ENCODE measurements at regions not wholly inside any gene's neighbourhood (a gene's known extent, or its start where the extent isn't known, plus 50 kb on each side); places are given as distances from the start of the nearest gene placed in this dataset.

DNA sequence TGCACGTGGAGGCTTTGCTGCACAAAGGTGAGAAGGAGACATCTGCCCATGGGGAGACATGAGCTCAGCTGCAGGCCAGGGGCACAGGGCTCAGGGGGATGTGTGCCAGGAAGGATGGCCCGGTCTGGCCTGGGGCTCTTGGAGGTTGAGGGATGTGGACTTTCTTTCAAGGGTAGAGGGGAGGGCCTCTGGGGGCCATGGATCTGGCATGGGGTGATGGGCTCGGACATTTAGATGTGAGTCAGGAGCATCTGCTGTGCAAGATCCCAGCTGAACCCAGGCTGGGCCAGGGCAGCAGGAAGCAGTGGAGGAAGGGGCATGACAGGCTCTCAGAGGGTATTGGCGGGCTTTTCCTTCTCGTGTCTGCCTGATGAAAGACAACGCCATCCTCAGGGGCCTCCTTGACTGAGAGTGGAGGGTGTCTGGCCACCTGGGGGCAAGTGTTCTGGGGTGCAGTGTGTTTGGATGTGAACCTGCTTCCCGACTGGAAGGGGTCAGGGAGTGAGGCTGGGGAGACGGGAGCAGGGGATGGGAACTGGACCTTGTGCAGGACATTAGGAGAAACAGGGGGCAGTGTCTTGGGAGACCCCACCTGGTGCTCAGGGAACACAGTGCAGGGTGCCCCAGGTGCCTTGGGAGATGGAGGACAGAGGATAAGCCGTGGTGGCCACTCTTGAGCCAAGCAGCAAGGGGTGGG is 156.1 kb downstream of the ERMARD start:
- DNase-seq (ENCODE audit: low read depth in 2 of 2), result no peak

DNA sequence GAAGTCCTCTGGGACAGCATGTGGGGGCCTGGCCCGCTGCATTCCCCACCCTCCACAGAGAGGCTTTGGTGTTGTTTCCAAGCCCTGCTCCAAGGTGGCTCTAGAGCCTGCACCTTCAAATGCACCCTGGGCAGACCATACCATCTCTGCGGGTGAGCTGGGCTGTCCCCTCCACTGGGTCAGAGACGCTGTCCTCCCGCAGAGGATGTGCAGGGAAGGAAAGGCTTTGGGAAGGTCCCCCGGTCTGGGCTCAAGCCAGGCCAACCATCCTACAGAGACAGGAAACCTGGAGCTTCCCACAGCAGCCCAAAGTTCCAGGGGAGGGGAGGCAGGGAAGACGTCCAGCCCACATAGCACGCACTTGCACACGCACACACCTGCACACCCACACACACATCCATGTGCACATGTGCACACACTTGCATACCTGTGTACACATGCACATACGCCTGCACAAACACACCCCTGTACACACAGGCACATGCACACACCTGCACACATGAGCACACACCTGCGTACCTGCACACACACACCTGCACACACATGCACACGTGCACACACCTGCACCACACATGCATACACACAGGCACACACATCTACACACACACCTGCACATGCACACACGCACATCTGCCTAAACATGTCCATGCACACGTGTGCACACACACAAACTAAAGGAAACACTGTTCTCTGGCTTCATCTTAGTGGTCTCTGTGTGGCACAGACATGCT is 155.4 kb downstream of the ERMARD start:
- no peak for DNase-seq (ENCODE audit: low read depth in 2 of 2)

DNA sequence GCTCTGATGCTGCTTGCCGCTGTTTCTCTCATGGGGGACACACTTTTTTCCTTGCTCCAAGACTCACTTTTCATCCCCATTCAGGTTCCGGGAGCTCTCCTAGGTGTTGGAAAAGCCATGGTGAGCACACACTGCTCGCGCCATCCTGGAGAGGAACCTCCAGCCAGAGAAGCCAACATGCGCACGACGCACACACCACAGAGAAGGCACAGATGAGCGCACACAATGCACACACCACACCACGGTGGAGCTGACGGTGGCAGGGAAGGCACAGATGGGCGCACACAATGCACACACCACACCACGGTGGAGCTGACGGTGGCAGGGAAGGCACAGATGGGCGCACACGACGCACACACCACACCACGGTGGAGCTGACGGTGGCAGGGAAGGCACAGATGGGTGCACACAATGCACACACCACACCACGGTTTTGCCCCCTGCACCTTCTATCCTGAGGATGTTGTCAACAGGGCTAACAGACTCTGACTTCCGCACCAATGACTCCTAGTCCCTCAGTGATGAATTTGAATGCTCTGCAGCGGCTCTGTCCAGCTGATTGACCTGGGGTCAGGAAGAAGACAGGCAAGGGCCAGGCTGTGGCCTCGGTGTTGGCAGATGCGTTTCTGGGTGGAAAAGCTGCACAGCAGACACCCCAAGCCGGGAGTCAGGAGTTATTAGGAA is 154.7 kb downstream of the ERMARD start:
- DNase-seq (ENCODE audit: low read depth in 2 of 2), result no peak

DNA sequence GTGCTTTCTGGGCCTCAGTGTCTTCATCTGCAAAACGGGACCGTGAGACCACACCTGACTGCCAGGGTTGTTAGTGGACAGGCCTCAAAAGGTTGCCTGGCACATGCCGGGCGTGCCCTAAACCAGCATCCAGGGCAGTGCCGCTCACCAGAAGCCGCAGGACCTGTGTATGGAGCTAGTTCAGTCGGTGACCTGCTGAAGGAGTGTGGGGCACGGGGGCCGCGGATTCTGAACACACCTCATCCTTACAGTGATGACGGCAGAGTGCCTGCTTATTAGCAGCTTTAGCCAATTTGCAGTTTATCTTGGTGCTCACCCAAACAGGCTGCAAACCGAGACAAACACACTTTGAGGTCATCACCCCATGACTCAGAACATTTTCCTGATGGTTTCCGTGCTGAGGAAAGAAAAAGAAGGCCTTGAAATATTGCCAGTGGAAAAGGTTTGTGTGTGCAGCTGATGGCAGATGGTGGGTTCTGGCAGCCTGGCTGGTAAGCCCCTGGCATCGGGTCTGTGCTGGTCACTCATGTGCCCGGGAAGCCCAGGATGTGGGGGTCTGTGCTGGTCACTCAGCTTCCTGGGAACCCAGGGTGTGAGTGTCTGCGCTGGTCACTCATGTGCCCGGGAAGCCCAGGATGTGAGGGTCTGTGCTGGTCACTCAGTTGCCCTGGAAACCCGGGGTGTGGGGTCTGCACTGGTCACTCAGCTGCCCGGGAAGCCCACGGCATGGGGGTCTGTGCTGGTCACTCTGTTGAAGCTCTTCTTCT is 153.8 kb downstream of the ERMARD start:
- DNase-seq (ENCODE audit: low read depth in 2 of 2), result no peak

DNA sequence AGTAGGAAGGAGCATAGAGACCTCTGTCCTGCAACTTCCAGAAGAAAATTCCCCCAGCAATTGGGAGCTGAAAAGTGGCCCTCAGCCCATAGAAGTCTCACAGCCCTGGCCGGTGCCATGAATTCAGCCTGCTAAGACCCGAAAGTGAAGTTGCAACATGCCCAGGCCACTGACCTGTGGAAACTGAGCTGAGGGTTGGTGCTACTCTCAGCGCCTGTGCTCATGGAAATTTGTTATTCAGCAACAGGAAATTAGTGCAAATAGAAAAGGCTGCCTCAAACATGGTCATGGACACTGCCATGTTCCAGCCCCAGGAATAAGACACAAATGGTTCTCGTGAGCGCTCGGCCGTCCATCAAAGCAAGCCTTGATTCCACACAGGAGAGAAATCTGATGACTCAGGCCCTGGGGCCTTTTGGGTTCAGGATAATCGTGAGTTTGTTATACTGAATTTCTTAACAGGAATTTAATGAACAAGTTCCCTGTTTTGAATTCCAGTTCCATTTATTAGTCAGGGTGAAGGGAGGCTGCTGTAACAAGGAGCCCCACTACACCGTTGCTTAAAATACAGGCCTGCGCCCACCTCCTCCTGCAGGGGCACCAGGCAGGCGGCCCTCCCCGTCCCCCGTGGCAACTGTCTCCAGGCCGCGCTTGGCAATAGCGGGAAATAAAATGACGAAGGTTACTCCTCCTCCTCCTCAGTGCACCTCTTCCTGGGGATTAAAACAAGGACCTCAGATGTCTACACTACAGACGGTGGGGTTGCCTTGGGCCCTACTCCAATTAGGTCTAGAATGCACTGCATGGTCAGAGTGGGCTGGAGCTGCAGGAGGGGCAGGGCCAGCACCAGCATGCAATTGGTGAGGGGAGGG is 152.9 kb downstream of the ERMARD start:
- no peak for DNase-seq (ENCODE audit: low read depth in 2 of 2)

DNA sequence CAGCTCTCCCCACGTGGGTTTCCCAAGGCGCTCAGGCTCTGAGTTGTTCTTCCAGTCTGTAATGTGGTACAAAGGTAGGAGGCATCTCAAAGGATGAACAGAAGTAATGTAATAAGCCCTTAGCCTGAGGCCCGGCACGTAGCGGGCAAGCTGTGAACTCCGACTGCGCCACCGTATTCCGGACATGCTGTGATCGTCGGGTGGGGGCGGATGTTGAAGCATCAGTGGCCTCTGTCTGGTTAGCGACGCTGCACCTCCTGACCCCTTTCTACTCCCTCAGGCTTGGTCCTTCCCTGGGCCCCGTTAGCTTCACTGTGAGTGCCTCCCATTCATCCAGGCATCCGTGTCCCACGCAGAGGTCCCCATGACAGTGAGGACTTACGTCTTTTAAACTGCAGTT is 151.7 kb downstream of the ERMARD start:
- no peak for DNase-seq (ENCODE audit: low read depth in 2 of 2)

DNA sequence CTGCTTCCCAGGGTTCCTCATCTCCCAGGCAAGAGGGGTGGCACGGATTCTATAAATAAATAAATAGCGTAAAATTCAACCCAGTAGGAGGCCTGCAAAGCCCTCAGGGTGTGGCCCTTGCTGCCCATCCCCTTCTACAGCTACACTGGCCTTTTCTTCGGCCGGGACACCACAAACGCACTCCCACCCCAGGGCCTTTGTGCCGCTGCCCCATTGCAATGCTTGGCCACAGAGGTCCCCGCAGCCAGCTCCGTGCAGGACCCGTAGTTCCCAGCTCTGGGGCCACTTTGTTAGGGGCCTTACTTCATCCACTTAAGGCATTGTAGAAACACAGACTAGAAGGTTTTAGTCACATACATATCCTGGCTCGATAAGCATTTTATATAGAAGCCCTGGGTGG is 151.2 kb downstream of the ERMARD start:
- no peak for DNase-seq (ENCODE audit: low read depth in 2 of 2)

DNA sequence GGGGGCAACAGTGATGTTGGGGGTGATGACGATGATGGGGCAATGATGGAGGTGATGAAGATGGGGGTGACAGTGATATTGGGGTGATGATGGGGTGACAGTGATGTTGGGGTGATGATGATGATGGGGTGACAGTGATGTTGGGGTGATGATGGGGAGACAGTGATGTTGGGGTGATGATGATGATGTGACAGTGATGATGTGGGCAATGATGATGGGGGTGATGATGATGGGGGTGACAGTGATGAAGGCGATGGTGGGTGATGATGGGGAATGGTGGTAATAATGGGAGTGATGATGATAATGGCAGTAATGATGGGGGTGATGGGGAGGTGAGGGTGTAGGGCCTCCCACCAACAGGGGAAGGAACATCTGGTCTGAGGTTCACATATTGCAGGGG is 150.6 kb downstream of the ERMARD start:
- no peak for DNase-seq (ENCODE audit: low read depth in 2 of 2)

DNA sequence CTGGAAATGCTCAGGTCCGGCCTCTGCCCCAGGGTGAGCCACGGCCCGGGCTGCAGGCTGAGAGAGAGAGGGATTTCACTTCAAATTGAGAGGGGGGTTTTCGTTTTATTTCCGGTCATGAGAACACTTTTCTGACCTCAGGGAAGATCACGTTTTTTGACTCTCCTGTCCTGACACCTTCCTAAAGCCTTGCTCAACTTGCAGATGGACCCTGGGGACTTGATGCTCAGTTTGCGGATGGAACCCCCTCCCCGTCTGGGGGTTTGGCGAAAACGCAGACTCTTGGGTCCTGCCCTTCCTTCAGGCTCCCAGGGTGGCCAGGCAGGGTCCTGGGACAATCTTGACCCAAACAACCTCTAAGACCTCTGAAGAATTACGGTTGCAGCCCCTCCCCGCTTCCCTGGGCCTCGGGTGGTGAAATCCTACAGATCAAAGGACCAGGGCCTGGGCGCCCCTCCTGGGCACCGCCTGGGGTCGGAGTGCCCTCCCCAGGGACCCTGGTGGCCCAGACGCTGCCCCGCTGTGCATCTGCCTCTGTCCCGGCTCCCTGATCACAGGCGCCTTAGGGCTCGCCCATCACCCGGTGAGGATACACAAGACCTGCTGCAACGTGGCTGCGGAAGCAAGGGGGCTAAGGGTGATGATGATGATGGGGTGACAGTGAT is 148.2 kb downstream of the ERMARD start:
- no peak for DNase-seq (ENCODE audit: low read depth in 2 of 2)

DNA sequence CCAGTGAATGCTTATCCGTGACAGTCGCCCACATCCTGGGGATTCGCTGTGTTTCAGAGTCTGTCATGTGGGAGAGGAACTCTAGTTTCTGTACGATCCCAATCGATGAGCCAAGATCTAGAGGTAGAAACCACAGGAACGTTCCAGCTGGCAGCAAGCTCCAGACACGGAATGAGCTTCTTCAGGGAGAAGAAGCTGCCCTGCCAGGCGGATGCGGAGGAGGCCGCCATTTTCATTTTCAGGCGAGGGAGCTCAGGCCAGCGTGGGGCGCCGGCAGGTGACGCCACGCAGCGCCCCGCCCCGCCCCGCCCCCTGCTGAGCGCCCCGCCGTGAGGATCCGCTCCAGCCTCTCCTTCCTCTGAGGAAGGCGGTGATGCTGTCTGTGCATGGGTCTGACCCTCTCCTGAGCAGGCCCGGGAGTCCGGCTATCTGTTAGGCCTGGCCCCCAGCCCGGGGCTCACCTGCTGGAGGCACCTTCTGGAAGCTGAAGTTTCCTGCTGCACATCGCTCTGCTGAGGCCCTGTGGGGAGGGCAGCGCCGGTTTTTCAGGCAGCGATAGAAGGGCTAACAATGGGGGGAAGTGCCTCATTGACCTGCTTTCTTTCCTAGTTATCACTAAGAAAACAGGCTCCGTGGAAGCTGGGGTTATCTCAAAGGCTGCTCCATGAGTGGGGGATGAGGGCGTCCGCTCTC is 147.5 kb downstream of the ERMARD start:
- DNase-seq (ENCODE audit: low read depth in 2 of 2), result no peak

DNA sequence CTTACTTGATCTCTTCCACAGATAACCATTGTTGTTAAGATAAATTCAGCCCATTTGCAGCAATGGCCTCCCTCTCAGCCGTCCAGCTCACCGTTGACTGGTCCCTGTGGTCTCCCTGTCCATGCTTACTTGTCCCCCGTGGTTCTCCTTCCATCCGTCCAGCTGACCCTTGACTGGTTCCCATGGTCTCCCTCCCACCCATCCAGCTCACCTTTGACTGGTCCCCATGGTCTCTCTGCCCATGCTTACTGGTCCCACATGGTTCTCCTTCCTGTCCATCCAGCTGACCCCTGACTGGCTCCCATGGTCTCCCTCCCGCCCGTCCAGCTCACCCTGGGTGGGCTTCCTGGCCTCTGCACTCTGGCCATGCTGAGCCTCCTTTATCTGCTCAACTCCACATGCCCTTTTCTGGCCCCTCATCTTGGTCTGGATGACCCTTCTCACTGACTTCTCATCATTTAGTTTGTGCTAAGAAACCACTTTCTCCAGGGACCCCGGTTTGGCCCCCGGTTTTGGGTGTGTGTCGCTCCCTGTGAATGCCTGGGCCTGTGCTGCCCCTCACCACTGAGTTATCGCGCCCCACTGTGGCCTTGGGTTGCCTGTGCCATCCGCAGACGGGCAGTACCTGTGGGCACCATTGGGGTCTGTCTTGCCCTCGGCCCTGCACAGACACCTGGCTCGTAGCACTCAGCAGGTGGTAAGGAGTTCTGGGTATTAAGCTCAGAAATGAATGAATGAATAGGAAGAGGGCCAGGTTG is 146.4 kb downstream of the ERMARD start:
- no peak for DNase-seq (ENCODE audit: low read depth in 2 of 2)

DNA sequence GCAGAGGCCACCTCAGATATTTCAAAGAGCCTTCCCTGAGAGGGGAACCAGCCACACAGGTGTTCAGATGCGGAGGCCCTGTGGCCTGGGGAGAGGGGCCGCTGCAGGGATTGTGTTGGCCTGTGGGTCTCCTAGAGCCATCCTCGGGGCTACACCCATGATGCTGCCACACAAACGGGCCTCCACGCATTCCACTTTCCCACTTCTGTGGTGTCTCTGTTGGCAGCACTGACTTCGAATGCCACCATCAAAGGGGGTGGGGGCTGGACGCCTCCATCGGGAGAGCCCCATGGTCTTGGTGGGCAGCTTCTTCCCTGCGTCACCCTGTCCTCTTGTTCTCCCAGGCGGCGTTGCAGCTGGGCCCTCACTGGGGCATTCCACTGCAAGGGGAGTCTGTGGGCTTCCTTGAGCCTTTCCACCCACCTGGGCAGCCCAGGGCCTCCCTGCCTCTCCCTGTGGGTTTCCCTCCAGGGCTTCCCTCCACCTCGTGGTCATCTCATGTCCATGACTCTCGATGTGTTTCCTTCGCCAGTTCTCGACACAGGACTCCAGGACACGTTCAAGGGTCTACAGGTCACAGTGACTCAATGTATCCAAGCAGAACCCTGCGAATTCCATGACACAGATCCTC is 145.5 kb downstream of the ERMARD start:
- no peak for DNase-seq (ENCODE audit: low read depth in 2 of 2)

DNA sequence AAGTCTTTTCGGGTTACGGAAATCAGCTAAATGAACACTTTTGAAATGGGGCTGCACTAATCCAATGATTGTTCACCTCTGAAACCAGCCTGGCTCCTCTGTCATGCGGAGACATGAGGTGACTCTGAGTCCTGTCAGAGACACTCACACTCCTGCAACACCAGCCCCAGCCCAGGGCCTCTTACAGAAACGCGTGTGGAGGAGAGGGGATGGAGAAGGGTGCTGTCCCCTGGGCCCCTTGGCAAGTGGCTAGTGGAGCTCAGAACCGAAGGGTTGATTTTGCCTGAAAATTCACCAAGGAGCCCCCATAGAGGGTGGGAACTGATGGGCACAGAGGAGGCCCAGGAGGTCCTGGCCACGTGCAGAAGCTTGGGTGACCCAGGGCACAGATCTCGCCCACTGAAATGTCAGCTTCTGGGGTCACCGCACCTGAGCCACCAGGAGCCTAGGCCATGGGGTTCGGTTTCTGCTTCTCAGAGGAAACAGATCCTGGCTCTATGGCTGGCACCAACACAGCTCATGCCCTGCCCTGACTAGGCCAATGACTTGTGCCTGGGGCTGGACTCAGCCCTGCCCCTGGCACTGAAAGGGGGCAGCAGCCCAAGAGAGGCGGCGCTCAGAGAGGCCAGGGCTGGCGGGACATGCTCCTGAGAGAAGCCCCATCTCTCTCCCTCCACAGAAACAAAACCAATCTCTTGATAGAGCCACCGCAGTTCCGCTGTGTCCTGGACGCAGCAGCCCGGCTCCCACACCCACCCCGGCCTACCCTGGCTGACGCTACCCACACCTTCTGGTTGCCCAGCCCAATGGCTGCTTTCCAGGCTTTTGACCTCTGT is 144.7 kb downstream of the ERMARD start:
- no peak for DNase-seq (ENCODE audit: low read depth in 2 of 2)

DNA sequence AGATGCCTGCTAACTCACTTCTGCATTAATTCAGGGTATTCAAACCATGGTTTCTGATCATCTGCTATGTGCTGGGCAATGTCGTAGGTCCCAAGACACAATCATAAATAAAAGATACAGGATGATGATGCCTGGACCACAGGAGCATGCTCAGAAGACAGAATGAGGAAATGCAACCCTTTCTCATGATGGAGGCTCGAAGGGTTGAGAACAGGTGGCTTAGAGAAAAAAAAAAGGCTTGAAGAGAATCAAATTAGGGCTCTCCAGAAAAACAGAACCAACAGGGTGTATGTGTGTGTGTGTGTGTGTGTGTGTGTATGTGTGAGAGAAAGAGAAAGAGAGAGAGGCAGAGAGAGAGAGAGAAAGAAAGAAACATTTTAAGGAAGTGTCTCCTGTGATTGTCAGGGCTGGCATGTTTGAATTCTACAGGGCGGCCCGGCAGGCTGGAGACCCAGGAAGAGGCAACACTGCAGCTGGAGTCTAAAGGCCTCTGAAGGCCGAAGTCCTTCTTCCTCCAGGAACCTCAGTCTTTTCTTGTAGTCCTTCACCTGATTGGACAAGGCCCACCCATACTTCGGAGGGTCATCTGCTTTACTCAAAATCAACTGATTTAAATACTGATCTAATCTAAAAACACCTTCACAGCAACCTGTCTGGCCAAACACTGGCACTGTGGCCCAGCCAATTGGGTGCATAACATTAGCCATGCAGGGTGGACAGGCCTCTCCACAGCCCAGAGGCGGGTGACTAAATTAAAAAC is 143.8 kb downstream of the ERMARD start:
- no peak for DNase-seq (ENCODE audit: low read depth in 2 of 2)

DNA sequence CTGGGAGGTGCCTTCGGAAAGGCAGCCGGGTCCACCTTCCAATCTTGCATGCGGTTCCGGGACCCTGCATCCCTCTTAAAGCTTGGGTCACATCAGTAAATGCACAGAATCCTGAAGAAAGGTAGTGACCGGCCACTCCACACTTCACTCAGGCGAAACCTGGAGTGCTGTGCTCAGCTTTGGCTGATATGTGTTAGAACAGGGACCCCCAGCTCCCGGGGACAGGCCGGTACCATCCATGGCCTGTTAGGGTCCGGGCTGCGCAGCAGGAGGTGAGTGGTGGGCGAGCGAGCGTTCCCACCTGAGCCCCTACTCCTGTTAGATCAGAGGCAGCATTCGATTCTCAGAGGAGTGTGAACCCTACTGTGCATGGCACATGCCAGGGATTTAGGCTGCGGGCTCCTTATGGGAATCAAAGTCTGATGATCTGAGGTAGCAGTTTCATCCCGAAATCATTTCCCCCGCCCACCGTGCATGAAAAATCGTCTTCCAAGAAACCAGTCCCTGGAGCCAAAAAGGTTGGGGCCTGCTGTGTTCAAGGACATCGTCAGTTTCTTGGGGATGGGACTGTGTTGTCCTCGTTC is 143.0 kb downstream of the ERMARD start:
- no peak for DNase-seq (ENCODE audit: low read depth in 2 of 2)

DNA sequence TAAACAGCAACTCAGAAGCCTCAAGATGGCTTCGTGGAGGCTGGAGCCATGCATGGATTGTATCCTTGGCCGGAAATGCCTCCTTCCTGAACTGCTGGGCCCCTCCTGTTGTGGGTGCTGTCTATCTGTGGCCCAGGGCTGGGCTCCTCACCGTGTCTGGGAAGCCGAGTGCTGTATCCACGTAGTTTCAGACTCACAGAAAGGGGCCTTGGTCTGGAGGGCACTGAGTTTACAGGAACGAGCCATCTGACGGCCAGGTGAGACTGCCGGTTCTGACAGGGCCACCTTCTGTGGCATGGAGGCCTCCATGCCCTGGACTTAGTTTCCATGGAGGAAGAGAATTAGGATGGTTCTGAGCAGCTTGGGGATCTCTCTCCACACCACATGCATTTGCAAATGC is 142.2 kb downstream of the ERMARD start:
- DNase-seq (ENCODE audit: low read depth in 2 of 2), result no peak

DNA sequence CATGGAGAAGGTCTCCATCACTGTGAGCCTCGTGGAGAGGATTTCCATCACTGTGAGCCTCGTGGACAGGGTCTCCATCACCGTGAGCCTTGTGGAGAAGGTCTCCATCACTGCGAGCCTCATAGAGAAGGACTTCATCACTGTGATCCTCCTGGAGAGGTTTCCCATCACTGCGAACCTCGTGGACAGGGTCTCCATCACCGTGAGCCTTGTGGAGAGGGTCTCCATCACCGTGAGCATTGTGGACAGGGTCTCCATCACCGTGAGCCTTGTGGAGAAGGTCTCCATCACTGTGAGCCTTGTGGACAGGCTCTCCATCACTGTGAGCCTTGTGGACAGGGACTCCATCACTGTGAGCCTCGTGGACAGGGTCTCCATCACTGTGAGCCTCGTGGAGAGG is 140.4 kb downstream of the ERMARD start:
- DNase-seq (ENCODE audit: low read depth in 2 of 2), result no peak
